ENCODE measurements at regions not wholly inside any gene's neighbourhood (a gene's known extent, or its start where the extent isn't known, plus 50 kb on each side); places are given as distances from the start of the nearest gene placed in this dataset.
"Not testable (repeated sequence)": the region's sequence is repeated elsewhere in the genome, so short reads cannot be mapped to it uniquely, and the experiment has no call there.

- no peak for DNase-seq (ENCODE audit: extremely low read depth in 1 of 2, low read depth in 1 of 2)
Measured at GRCh38 chr11:82225930-82226329, 507.7 kb downstream of the FAM181B start.

- no peak for DNase-seq (ENCODE audit: extremely low read depth in 1 of 2, low read depth in 1 of 2)
Measured at GRCh38 chr11:82225502-82225901, 508.2 kb downstream of the FAM181B start.

- DNase-seq (ENCODE audit: extremely low read depth in 1 of 2, low read depth in 1 of 2): no peak
Measured at GRCh38 chr11:82216927-82217570, 516.6 kb downstream of the FAM181B start.

GRCh38 chr11:82210011-82210410 lies 523.7 kb downstream of the FAM181B start:
- no peak for DNase-seq (ENCODE audit: extremely low read depth in 1 of 2, low read depth in 1 of 2)

- no peak for DNase-seq (ENCODE audit: extremely low read depth in 1 of 2, low read depth in 1 of 2)
Measured at GRCh38 chr11:82195283-82195682, 538.4 kb downstream of the FAM181B start.

- DNase-seq (ENCODE audit: extremely low read depth in 1 of 2, low read depth in 1 of 2): no peak
Measured at GRCh38 chr11:82194521-82194920, 539.1 kb downstream of the FAM181B start.

- DNase-seq (ENCODE audit: extremely low read depth in 1 of 2, low read depth in 1 of 2): no peak
Measured at GRCh38 chr11:82191695-82192094, 542.0 kb downstream of the FAM181B start.

GRCh38 chr11:82185925-82186324 lies 547.7 kb downstream of the FAM181B start:
- no peak for DNase-seq (ENCODE audit: extremely low read depth in 1 of 2, low read depth in 1 of 2)

- no peak for DNase-seq (ENCODE audit: extremely low read depth in 1 of 2, low read depth in 1 of 2)
Measured at GRCh38 chr11:82184966-82185365, 548.7 kb downstream of the FAM181B start.

- DNase-seq (ENCODE audit: extremely low read depth in 1 of 2, low read depth in 1 of 2): no peak
Measured at GRCh38 chr11:82183346-82183745, 550.3 kb downstream of the FAM181B start.

GRCh38 chr11:82182697-82183096 lies 551.0 kb downstream of the FAM181B start:
- not testable (repeated sequence) for DNase-seq (ENCODE audit: extremely low read depth in 1 of 2, low read depth in 1 of 2)

GRCh38 chr11:82181796-82182195 lies 551.9 kb downstream of the FAM181B start:
- DNase-seq (ENCODE audit: extremely low read depth in 1 of 2, low read depth in 1 of 2): not testable (repeated sequence)

GRCh38 chr11:82176945-82177344 lies 556.7 kb downstream of the FAM181B start:
- no peak for DNase-seq (ENCODE audit: extremely low read depth in 1 of 2, low read depth in 1 of 2)

- DNase-seq (ENCODE audit: extremely low read depth in 1 of 2, low read depth in 1 of 2): no peak
Measured at GRCh38 chr11:82176365-82176764, 557.3 kb downstream of the FAM181B start.

- no peak for DNase-seq (ENCODE audit: extremely low read depth in 1 of 2, low read depth in 1 of 2)
Measured at GRCh38 chr11:82174610-82175009, 559.1 kb downstream of the FAM181B start.

- no peak for DNase-seq (ENCODE audit: extremely low read depth in 1 of 2, low read depth in 1 of 2)
Measured at GRCh38 chr11:82146789-82147188, 586.9 kb downstream of the FAM181B start.

- no peak for DNase-seq (ENCODE audit: extremely low read depth in 1 of 2, low read depth in 1 of 2)
Measured at GRCh38 chr11:82118946-82119345, 614.7 kb downstream of the FAM181B start.

GRCh38 chr11:82117362-82117761 lies 616.3 kb downstream of the FAM181B start:
- DNase-seq (ENCODE audit: extremely low read depth in 1 of 2, low read depth in 1 of 2): no peak

GRCh38 chr11:82105331-82105998 lies 628.2 kb downstream of the FAM181B start:
- no peak for DNase-seq (ENCODE audit: extremely low read depth in 1 of 2, low read depth in 1 of 2)

- no peak for DNase-seq (ENCODE audit: extremely low read depth in 1 of 2, low read depth in 1 of 2)
Measured at GRCh38 chr11:82092904-82093303, 640.8 kb downstream of the FAM181B start.

- DNase-seq (ENCODE audit: extremely low read depth in 1 of 2, low read depth in 1 of 2): no peak
Measured at GRCh38 chr11:82089426-82089825, 644.2 kb downstream of the FAM181B start.

GRCh38 chr11:82085493-82085892 lies 648.2 kb downstream of the FAM181B start:
- no peak for DNase-seq (ENCODE audit: extremely low read depth in 1 of 2, low read depth in 1 of 2)

- DNase-seq (ENCODE audit: extremely low read depth in 1 of 2, low read depth in 1 of 2): no peak
Measured at GRCh38 chr11:82082976-82083375, 650.7 kb downstream of the FAM181B start.

All from activated CD8-positive, alpha-beta memory T cell treated with anti-CD3 and anti-CD28 coated beads for 1 hour (primary cell).